HEK293 (cell line): ENCODE measurements at regions not wholly inside any gene's neighbourhood (a gene's known extent, or its start where the extent isn't known, plus 50 kb on each side); places are given as distances from the start of the nearest gene placed in this dataset.

Experiments
- CTCF ChIA-PET: fragments of 350-600 bp; formaldehyde crosslinking; extraction: SDS; loops from one replicate; lab custom pipeline; 2021; ENCODE audit warnings: antibody characterized with exemption; lab: Yijun Ruan, JAX
- POLR2A ChIA-PET: fragments of 300-600 bp; formaldehyde crosslinking; extraction: SDS; loops from one replicate; lab custom pipeline; 2020; ENCODE audit warnings: antibody characterized with exemption, inconsistent platforms; lab: Yijun Ruan, JAX
- H3K27ac ChIP-seq: fragments of 200-500 bp; sonication (Bioruptor generic); 2 replicates; pipeline ENCODE4 v1.5.1; 2014; ENCODE audit warnings: low read depth, low read length, control low read depth, inconsistent platforms; ENCODE audit errors: extremely low read depth
- H3K36me3 ChIP-seq, 2 experiments: fragments of 200-500 bp in 1 of 2; sonication (Bioruptor generic) in 1 of 2; 1 replicate in 1 of 2; 2 replicates in 1 of 2; pipeline ENCODE4 v1.5.1; 2014 to 2017; ENCODE audit warnings: inconsistent platforms in 2 of 2, low read length in 2 of 2; ENCODE audit not compliant: control insufficient read depth in 2 of 2, insufficient read depth in 1 of 2
- H3K4me1 ChIP-seq: fragments of 200-500 bp; sonication (Bioruptor generic); 2 replicates; pipeline ENCODE4 v1.5.1; 2014; ENCODE audit warnings: mild to moderate bottlenecking, low read length, inconsistent platforms; ENCODE audit not compliant: control insufficient read depth, insufficient read depth
- H3K4me3 ChIP-seq: 2 replicates; pipeline ENCODE4 v1.5.1; 2011; ENCODE audit warnings: low read depth, mild to moderate bottlenecking, control low read depth, low read length, moderate library complexity
- H3K9me3 ChIP-seq: fragments of 200-500 bp; sonication (Bioruptor generic); 2 replicates; pipeline ENCODE4 v1.5.1; 2014; ENCODE audit warnings: low read depth, low read length, inconsistent platforms; ENCODE audit not compliant: control insufficient read depth, insufficient read depth
- GLI2 ChIP-seq: fragments of 450-650 bp; formaldehyde crosslinking; IDR thresholded peaks from 2 replicates; pipeline ENCODE4; 2017; ENCODE audit warnings: missing biosample characterization, missing genetic modification characterization, low read depth, borderline replicate concordance
- INSM2 ChIP-seq: fragments of 450-650 bp; formaldehyde crosslinking; IDR thresholded peaks from 2 replicates; pipeline ENCODE4 v1.5.1; 2016; ENCODE audit warnings: missing biosample characterization, missing genetic modification characterization
- KLF7 ChIP-seq: fragments of 450-650 bp; formaldehyde crosslinking; IDR thresholded peaks from 2 replicates; pipeline ENCODE4 v1.5.1; 2016; ENCODE audit warnings: missing biosample characterization, missing genetic modification characterization, borderline replicate concordance
- SP2 ChIP-seq: fragments of 450-650 bp; formaldehyde crosslinking; IDR thresholded peaks from 2 replicates; pipeline ENCODE4 v1.5.1; 2016; ENCODE audit warnings: missing biosample characterization, missing genetic modification characterization
- TSHZ1 ChIP-seq: fragments of 450-650 bp; formaldehyde crosslinking; IDR thresholded peaks from 2 replicates; pipeline ENCODE4 v1.5.1; 2016; ENCODE audit warnings: missing biosample characterization, missing genetic modification characterization, borderline replicate concordance
- ZBTB7A ChIP-seq: fragments of 450-650 bp; formaldehyde crosslinking; IDR thresholded peaks from 2 replicates; pipeline ENCODE4 v1.5.1; 2016; ENCODE audit warnings: low read depth, missing biosample characterization, missing genetic modification characterization
- ZNF112 ChIP-seq: fragments of 450-650 bp; formaldehyde crosslinking; IDR thresholded peaks from 2 replicates; pipeline ENCODE4 v1.5.0; 2017; ENCODE audit warnings: missing biosample characterization, missing genetic modification characterization
- ZNF140 ChIP-seq: fragments of 450-650 bp; formaldehyde crosslinking; IDR thresholded peaks from 2 replicates; pipeline ENCODE4 v1.5.1; 2016; ENCODE audit warnings: missing biosample characterization, missing genetic modification characterization
- ZNF18 ChIP-seq: fragments of 450-650 bp; formaldehyde crosslinking; IDR thresholded peaks from 2 replicates; pipeline ENCODE4 v1.5.1; 2016; ENCODE audit warnings: missing biosample characterization, missing genetic modification characterization
- ZNF23 ChIP-seq: fragments of 450-650 bp; formaldehyde crosslinking; IDR thresholded peaks from 2 replicates; pipeline ENCODE4 v1.5.1; 2016; ENCODE audit warnings: missing biosample characterization, missing genetic modification characterization, borderline replicate concordance
- ZNF26 ChIP-seq: fragments of 450-650 bp; formaldehyde crosslinking; IDR thresholded peaks from 2 replicates; pipeline ENCODE4 v1.5.1; 2016; ENCODE audit warnings: missing biosample characterization, missing genetic modification characterization
- ZNF335 ChIP-seq: fragments of 450-650 bp; formaldehyde crosslinking; conservative IDR thresholded peaks from 2 replicates; pipeline ENCODE4 v1.5.1; 2016; ENCODE audit warnings: missing biosample characterization, missing genetic modification characterization
- ZNF341 ChIP-seq: fragments of 450-650 bp; formaldehyde crosslinking; IDR thresholded peaks from 2 replicates; pipeline ENCODE4; 2016; ENCODE audit warnings: low read depth, missing biosample characterization, missing genetic modification characterization
- ZNF398 ChIP-seq: fragments of 450-650 bp; formaldehyde crosslinking; IDR thresholded peaks from 2 replicates; pipeline ENCODE4 v1.5.1; 2017; ENCODE audit warnings: missing biosample characterization, missing genetic modification characterization
- ZNF433 ChIP-seq: fragments of 450-650 bp; formaldehyde crosslinking; IDR thresholded peaks from 2 replicates; pipeline ENCODE4 v1.5.1; 2016; ENCODE audit warnings: missing biosample characterization, missing genetic modification characterization, low read depth
- ZNF449 ChIP-seq: fragments of 450-650 bp; formaldehyde crosslinking; IDR thresholded peaks from 2 replicates; pipeline ENCODE4 v1.5.1; 2017; ENCODE audit warnings: missing biosample characterization, mild to moderate bottlenecking, missing genetic modification characterization, moderate library complexity
- ZNF529 ChIP-seq: fragments of 450-650 bp; formaldehyde crosslinking; IDR thresholded peaks from 2 replicates; pipeline ENCODE4 v1.5.1; 2017; ENCODE audit warnings: missing genetic modification characterization, missing biosample characterization; ENCODE audit not compliant: insufficient replicate concordance
- ZNF610 ChIP-seq: fragments of 450-650 bp; formaldehyde crosslinking; IDR thresholded peaks from 2 replicates; pipeline ENCODE4 v1.5.1; 2016; ENCODE audit warnings: missing biosample characterization, missing genetic modification characterization, borderline replicate concordance
- ZNF626 ChIP-seq: fragments of 450-650 bp; sonication (Bioruptor Pico); formaldehyde crosslinking; IDR thresholded peaks from 2 replicates; pipeline ENCODE4 v1.5.1; 2018; ENCODE audit warnings: missing biosample characterization, missing genetic modification characterization, inconsistent platforms
- ZNF654 ChIP-seq: fragments of 450-650 bp; formaldehyde crosslinking; IDR thresholded peaks from 2 replicates; pipeline ENCODE4 v1.5.1; 2016; ENCODE audit warnings: low read depth, missing biosample characterization, missing genetic modification characterization
- ZNF791 ChIP-seq: fragments of 450-650 bp; formaldehyde crosslinking; IDR thresholded peaks from 2 replicates; pipeline ENCODE4 v1.5.1; 2016; ENCODE audit warnings: missing biosample characterization, missing genetic modification characterization
- ZSCAN4 ChIP-seq: fragments of 450-650 bp; formaldehyde crosslinking; IDR thresholded peaks from 2 replicates; pipeline ENCODE4 v1.5.1; 2017; ENCODE audit warnings: missing biosample characterization, missing genetic modification characterization

GRCh38 chr15:38671675-38672254 lies 107.2 kb upstream of the RASGRP1 start:
- no peak for TF ChIP-seq ZNF335 (tag by site-specific recombination)
- no peak for TF ChIP-seq GLI2 (tag by site-specific recombination)
- no peak for TF ChIP-seq SP2
- TF ChIP-seq ZNF112: no peak
- no peak for TF ChIP-seq ZNF23 (tag by site-specific recombination)
- TF ChIP-seq ZNF26: no peak
- no peak for TF ChIP-seq ZNF610 (tag by site-specific recombination)
- TF ChIP-seq ZNF341 (tag by site-specific recombination): no peak
- TF ChIP-seq ZNF791 (tag by site-specific recombination): no peak
- TF ChIP-seq ZNF529 (tag by site-specific recombination): no peak
- no peaks in the 10 kb centered on the region for H3K9me3 ChIP-seq
- no peaks in the 10 kb centered on the region for H3K36me3 ChIP-seq
- no peaks in the 10 kb centered on the region for H3K4me1 ChIP-seq
- no peak overlapping the region for H3K4me3 ChIP-seq
- H3K27ac ChIP-seq: no peak overlapping the region
- ChIA-PET POLR2A (no interaction called here), CTCF (interaction anchor here (0.6 kb wide), 1 partner anchor 17 kb away, joined by 3 read pairs; no protein-coding TSS in a partner anchor)

GRCh38 chr15:38672273-38672672 lies 107.7 kb upstream of the RASGRP1 start:
- H3K27ac ChIP-seq: no peak overlapping the region
- CTCF ChIA-PET: interaction anchor here (0.8 kb wide), 1 partner anchor 11 kb away, joined by 4 read pairs; no protein-coding TSS in a partner anchor
- H3K36me3 ChIP-seq: no peaks in the 10 kb centered on the region
- no peaks in the 10 kb centered on the region for H3K4me1 ChIP-seq
- no peaks in the 10 kb centered on the region for H3K9me3 ChIP-seq
- no peak overlapping the region for H3K4me3 ChIP-seq
- POLR2A ChIA-PET: no interaction called here
- TF ChIP-seq ZNF398 (tag by site-specific recombination): no peak
- TF ChIP-seq INSM2: no peak
- TF ChIP-seq ZNF18 (tag by site-specific recombination): no peak
- no peak for TF ChIP-seq ZNF433
- TF ChIP-seq KLF7 (tag by site-specific recombination): no peak
- TF ChIP-seq ZBTB7A (tag by site-specific recombination): no peak
- TF ChIP-seq ZNF140 (tag by site-specific recombination): no peak
- TF ChIP-seq ZNF654 (tag by site-specific recombination): no peak
- no peak for TF ChIP-seq ZNF449 (tag by site-specific recombination)
- TF ChIP-seq TSHZ1 (tag by site-specific recombination): no peak
- TF ChIP-seq ZNF626 (tag by site-specific recombination): no peak
- TF ChIP-seq ZSCAN4: no peak
